Hepatocyte (in vitro differentiated cells): ENCODE measurements at regions not wholly inside any gene's neighbourhood (a gene's known extent, or its start where the extent isn't known, plus 50 kb on each side); places are given as distances from the start of the nearest gene placed in this dataset.

ENCODE experiments used
- DNase-seq: peaks from one replicate; pipeline ENCODE4 v3.0.0-alpha.2; 2016; ENCODE audit warnings: low spot score
- H2AFZ ChIP-seq: fragments of 200-600 bp; sonication (generic); 2 replicates; pipeline ENCODE4 v1.6.0; 2016; ENCODE audit warnings: antibody characterized with exemption, mild to moderate bottlenecking
- H3K27ac ChIP-seq: fragments of 200-600 bp; sonication (generic); 2 replicates; pipeline ENCODE4 v1.5.1; 2016; ENCODE audit warnings: mild to moderate bottlenecking
- H3K27me3 ChIP-seq: fragments of 200-600 bp; sonication (generic); 2 replicates; pipeline ENCODE4 v1.6.1; 2016
- H3K36me3 ChIP-seq: fragments of 200-600 bp; sonication (generic); replicated peaks from 2 replicates; pipeline ENCODE4 v1.5.1; 2016; ENCODE audit warnings: low read depth; ENCODE audit not compliant: insufficient read depth
- H3K4me1 ChIP-seq: fragments of 200-600 bp; sonication (generic); 2 replicates; pipeline ENCODE4 v1.5.1; 2016; ENCODE audit warnings: mild to moderate bottlenecking, moderate library complexity; ENCODE audit not compliant: insufficient read depth
- H3K4me2 ChIP-seq: fragments of 200-600 bp; sonication (generic); 2 replicates; pipeline ENCODE4 v1.6.0; 2016
- H3K4me3 ChIP-seq: fragments of 200-600 bp; sonication (generic); 2 replicates; pipeline ENCODE4 v1.5.1; 2016; ENCODE audit warnings: mild to moderate bottlenecking
- H3K79me2 ChIP-seq: fragments of 200-600 bp; sonication (generic); 2 replicates; pipeline ENCODE4 v1.6.0; 2017; ENCODE audit warnings: mild to moderate bottlenecking
- H3K9me2 ChIP-seq: fragments of 200-600 bp; sonication (generic); replicated peaks from 2 replicates; pipeline ENCODE4 v1.6.0; 2017; ENCODE audit warnings: mild to moderate bottlenecking; ENCODE audit not compliant: insufficient read depth
- H3K9me3 ChIP-seq: fragments of 200-600 bp; sonication (generic); 2 replicates; pipeline ENCODE4 v1.5.1; 2016; ENCODE audit warnings: low read depth, mild to moderate bottlenecking
- H4K20me1 ChIP-seq: fragments of 200-600 bp; sonication (generic); 2 replicates; pipeline ENCODE4 v1.6.0; 2016; ENCODE audit warnings: mild to moderate bottlenecking; ENCODE audit not compliant: insufficient read depth, poor library complexity, severe bottlenecking
- CTCF ChIP-seq: fragments of 200-600 bp; sonication (generic); IDR thresholded peaks from 2 replicates; pipeline ENCODE4 v1.5.1; 2016; ENCODE audit warnings: antibody characterized with exemption, mild to moderate bottlenecking; ENCODE audit not compliant: poor library complexity
- EZH2 ChIP-seq: fragments of 200-600 bp; sonication (generic); IDR thresholded peaks from 2 replicates; pipeline ENCODE4 v1.6.1; 2016; ENCODE audit warnings: antibody characterized with exemption, mild to moderate bottlenecking, borderline replicate concordance
- EZH2phosphoT487 ChIP-seq: fragments of 200-600 bp; sonication (generic); IDR thresholded peaks from one replicate; pipeline ENCODE4 v1.6.1; 2018; ENCODE audit warnings: antibody characterized with exemption, mild to moderate bottlenecking, low read depth, moderate library complexity; ENCODE audit not compliant: unreplicated experiment, severe bottlenecking
- WGBS: methylation state at CpG from one replicate; pipeline ENCODE4 v1.1.6; 2016; ENCODE audit warnings: low lambda C conversion rate; ENCODE audit errors: missing lambda C conversion rate; 5-methylcytosine and 5-hydroxymethylcytosine counted together

- Histone ChIP-seq H3K4me1 (no peaks in the 10 kb centered on the region), H2AFZ (no peak overlapping the region), H3K4me2 (no peak overlapping the region), H3K79me2 (no peaks in the 10 kb centered on the region), H3K36me3 (no peaks in the 10 kb centered on the region), H3K27me3 (no peaks in the 10 kb centered on the region), H3K9me2 (no peaks in the 10 kb centered on the region), H4K20me1 (no peaks in the 10 kb centered on the region), H3K9me3 (no peaks in the 10 kb centered on the region), H3K27ac (no peak overlapping the region), H3K4me3 (no peak overlapping the region)
- WGBS, result 66% methylated on average over 28 of the region's 39 CpGs
- TF ChIP-seq EZH2phosphoT487, result no peak
- TF ChIP-seq CTCF, result no peak
- no peak for TF ChIP-seq EZH2
- DNase-seq, result no peak
Observed at GRCh38 chr18:76578571-76579300, 83.7 kb upstream of the ZNF516 start.

- H3K4me1 ChIP-seq, result no peaks in the 10 kb centered on the region
- no peak overlapping the region for H3K4me2 ChIP-seq
- H3K27ac ChIP-seq, result no peak overlapping the region
- H3K9me2 ChIP-seq, result no peaks in the 10 kb centered on the region
- no peaks in the 10 kb centered on the region for H3K9me3 ChIP-seq
- no peaks in the 10 kb centered on the region for H3K79me2 ChIP-seq
- H3K36me3 ChIP-seq, result no peaks in the 10 kb centered on the region
- no peaks in the 10 kb centered on the region for H3K27me3 ChIP-seq
- DNase-seq, result no peak
- TF ChIP-seq EZH2phosphoT487 (no peak), EZH2 (no peak), CTCF (no peak)
- no peak overlapping the region for H2AFZ ChIP-seq
- H4K20me1 ChIP-seq, result no peaks in the 10 kb centered on the region
- H3K4me3 ChIP-seq, result no peak overlapping the region
- WGBS, result 86% methylated on average over 4 of the region's 4 CpGs
Observed at GRCh38 chr18:76573325-76574025, 78.4 kb upstream of the ZNF516 start.

- H3K27me3 ChIP-seq, result no peaks in the 10 kb centered on the region
- H3K4me1 ChIP-seq, result no peaks in the 10 kb centered on the region
- H3K36me3 ChIP-seq, result no peaks in the 10 kb centered on the region
- no peak overlapping the region for H3K4me2 ChIP-seq
- H3K9me3 ChIP-seq, result no peaks in the 10 kb centered on the region
- no peaks in the 10 kb centered on the region for H4K20me1 ChIP-seq
- peak; percentile 29 for TF ChIP-seq CTCF
- TF ChIP-seq EZH2phosphoT487, result no peak
- no peak for TF ChIP-seq EZH2
- DNase-seq, result peak; percentile 41
- H3K27ac ChIP-seq, result no peak overlapping the region
- no peaks in the 10 kb centered on the region for H3K9me2 ChIP-seq
- 74% methylated on average over 11 of the region's 12 CpGs for WGBS
- no peak overlapping the region for H2AFZ ChIP-seq
- H3K4me3 ChIP-seq, result no peak overlapping the region
- H3K79me2 ChIP-seq, result no peaks in the 10 kb centered on the region
Observed at GRCh38 chr18:76572518-76573247, 77.6 kb upstream of the ZNF516 start.
